GM21786 (cell line): ENCODE measurements at regions not wholly inside any gene's neighbourhood (a gene's known extent, or its start where the extent isn't known, plus 50 kb on each side); places are given as distances from the start of the nearest gene placed in this dataset.
"Not testable (repeated sequence)": the region's sequence is repeated elsewhere in the genome, so short reads cannot be mapped to it uniquely, and the experiment has no call there.

Experiments used
- ATAC-seq: cut with Tn5 transposase; IDR thresholded peaks from one replicate; pipeline ENCODE4 v1.9.1; 2021; ENCODE audit not compliant: unreplicated experiment

- no peak for ATAC-seq
Observed at GRCh38 chr17:68782789-68783188, 172.4 kb downstream of the ABCA8 start.

- ATAC-seq = no peak
Observed at GRCh38 chr17:68780596-68780995, 174.6 kb downstream of the ABCA8 start.

- ATAC-seq = no peak
Observed at GRCh38 chr17:68778726-68779125, 176.5 kb downstream of the ABCA8 start.

- ATAC-seq = no peak
Observed at GRCh38 chr17:68777856-68778694, 176.9 kb upstream of the FAM20A start.

- ATAC-seq = peak; percentile 72
Observed at GRCh38 chr17:68777243-68777855, 176.2 kb upstream of the FAM20A start.

GRCh38 chr17:68776451-68776850, 175.3 kb upstream of the FAM20A start:
- no peak for ATAC-seq

- ATAC-seq = no peak
Observed at GRCh38 chr17:68775969-68776368, 174.8 kb upstream of the FAM20A start.

GRCh38 chr17:68775318-68775717, 174.2 kb upstream of the FAM20A start:
- no peak for ATAC-seq

- ATAC-seq = peak; percentile 69
Observed at GRCh38 chr17:68771867-68772515, 170.8 kb upstream of the FAM20A start.

GRCh38 chr17:68768804-68769203, 167.6 kb upstream of the FAM20A start:
- no peak for ATAC-seq

- no peak for ATAC-seq
Observed at GRCh38 chr17:68766640-68767039, 165.5 kb upstream of the FAM20A start.

GRCh38 chr17:68763562-68763961, 162.4 kb upstream of the FAM20A start:
- no peak for ATAC-seq

GRCh38 chr17:68762911-68763310, 161.7 kb upstream of the FAM20A start:
- ATAC-seq = no peak

GRCh38 chr17:68760141-68760475, 158.9 kb upstream of the FAM20A start:
- ATAC-seq = no peak

- ATAC-seq = peak; percentile 91
Observed at GRCh38 chr17:68759343-68760140, 158.4 kb upstream of the FAM20A start.

- no peak for ATAC-seq
Observed at GRCh38 chr17:68759002-68759342, 157.8 kb upstream of the FAM20A start.

GRCh38 chr17:68757866-68758757, 156.9 kb upstream of the FAM20A start:
- not testable (repeated sequence) for ATAC-seq

GRCh38 chr17:68753985-68754769, 153.0 kb upstream of the FAM20A start:
- ATAC-seq = no peak

GRCh38 chr17:68750208-68750562, 149.0 kb upstream of the FAM20A start:
- ATAC-seq = no peak
